Loucy (cell line): ENCODE measurements at regions not wholly inside any gene's neighbourhood (a gene's known extent, or its start where the extent isn't known, plus 50 kb on each side); places are given as distances from the start of the nearest gene placed in this dataset.

Experiments
- H2AFZ ChIP-seq: fragments of 200-600 bp; sonication (generic); 2 replicates; pipeline ENCODE4 v1.6.0; 2016; ENCODE audit warnings: antibody characterized with exemption, mild to moderate bottlenecking, low read length, moderate library complexity
- H3F3A ChIP-seq: fragments of 200-600 bp; 2 replicates; pipeline ENCODE4 v1.6.0; 2016; ENCODE audit warnings: antibody characterized with exemption, low read depth, mild to moderate bottlenecking
- H3K27me3 ChIP-seq: fragments of 200-600 bp; sonication (generic); 2 replicates; pipeline ENCODE4 v1.6.1; 2014; ENCODE audit warnings: low read length, mild to moderate bottlenecking; ENCODE audit not compliant: insufficient read depth, poor library complexity, severe bottlenecking
- H3K36me3 ChIP-seq: fragments of 200-600 bp; sonication (generic); 2 replicates; pipeline ENCODE4 v1.6.1; 2016; ENCODE audit warnings: low read length; ENCODE audit not compliant: insufficient read depth
- H3K4me1 ChIP-seq: fragments of 200-600 bp; sonication (generic); 2 replicates; pipeline ENCODE4 v1.5.1; 2014; ENCODE audit warnings: low read length, mild to moderate bottlenecking; ENCODE audit not compliant: insufficient read depth, poor library complexity, severe bottlenecking
- H3K4me2 ChIP-seq: fragments of 200-600 bp; sonication (generic); 2 replicates; pipeline ENCODE4 v1.6.0; 2014; ENCODE audit warnings: antibody characterized with exemption, low read length, low read depth, mild to moderate bottlenecking; ENCODE audit not compliant: poor library complexity, severe bottlenecking
- H3K4me3 ChIP-seq: fragments of 200-600 bp; sonication (generic); 2 replicates; pipeline ENCODE4 v1.5.1; 2014; ENCODE audit warnings: low read length, mild to moderate bottlenecking, mixed read lengths; ENCODE audit not compliant: poor library complexity, severe bottlenecking
- H3K79me2 ChIP-seq: fragments of 200-600 bp; sonication (generic); 2 replicates; pipeline ENCODE4 v1.6.1; 2014; ENCODE audit warnings: low read length; ENCODE audit not compliant: insufficient read depth
- H3K9ac ChIP-seq: fragments of 200-600 bp; sonication (generic); 2 replicates; pipeline ENCODE4 v1.6.0; 2014; ENCODE audit warnings: mild to moderate bottlenecking, low read depth, low read length, moderate library complexity; ENCODE audit not compliant: poor library complexity, severe bottlenecking
- H3K9me2 ChIP-seq: fragments of 200-600 bp; sonication (generic); replicated peaks from 2 replicates; pipeline ENCODE4 v1.6.1; 2016; ENCODE audit warnings: low read depth, low read length, mixed read lengths
- H3K9me3 ChIP-seq: fragments of 200-600 bp; sonication (generic); 2 replicates; pipeline ENCODE4 v1.6.1; 2014; ENCODE audit warnings: mild to moderate bottlenecking, antibody characterized with exemption, low read length, low read depth; ENCODE audit not compliant: insufficient read depth
- H4K20me1 ChIP-seq: fragments of 200-600 bp; sonication (generic); 2 replicates; pipeline ENCODE4 v1.6.0; 2014; ENCODE audit warnings: antibody characterized with exemption, low read length, mild to moderate bottlenecking; ENCODE audit not compliant: insufficient read depth, poor library complexity, severe bottlenecking
- CTCF ChIP-seq: fragments of 200-600 bp; sonication (generic); conservative IDR thresholded peaks from 2 replicates; pipeline ENCODE4 v1.5.1; 2014; ENCODE audit warnings: mild to moderate bottlenecking, antibody characterized with exemption, low read length
- EZH2phosphoT487 ChIP-seq: fragments of 200-600 bp; IDR thresholded peaks from 2 replicates; pipeline ENCODE4 v1.6.1; 2018; ENCODE audit warnings: antibody characterized with exemption, mild to moderate bottlenecking, moderate library complexity, borderline replicate concordance

GRCh38 chr5:156232251-156232869 is 94.6 kb upstream of the SGCD start:
- Histone ChIP-seq H3K9me3 (no peaks in the 10 kb centered on the region), H3K9ac (no peak overlapping the region), H3K27me3 (no peaks in the 10 kb centered on the region), H3K4me1 (no peaks in the 10 kb centered on the region), H3K4me3 (no peak overlapping the region), H4K20me1 (no peaks in the 10 kb centered on the region), H3K36me3 (no peaks in the 10 kb centered on the region), H3F3A (no peaks in the 10 kb centered on the region), H3K9me2 (no peaks in the 10 kb centered on the region), H3K79me2 (no peaks in the 10 kb centered on the region), H2AFZ (no peak overlapping the region), H3K4me2 (no peak overlapping the region)
- TF ChIP-seq CTCF (no peak), EZH2phosphoT487 (no peak)

- no peaks in the 10 kb centered on the region for H3K4me1 ChIP-seq
- H3K36me3 ChIP-seq = no peaks in the 10 kb centered on the region
- no peaks in the 10 kb centered on the region for H3K9me3 ChIP-seq
- no peaks in the 10 kb centered on the region for H3K9me2 ChIP-seq
- TF ChIP-seq CTCF (no peak), EZH2phosphoT487 (no peak)
- H2AFZ ChIP-seq = no peak overlapping the region
- no peaks in the 10 kb centered on the region for H4K20me1 ChIP-seq
- H3K4me2 ChIP-seq = no peak overlapping the region
- H3K9ac ChIP-seq = no peak overlapping the region
- H3F3A ChIP-seq = no peaks in the 10 kb centered on the region
- H3K79me2 ChIP-seq = no peaks in the 10 kb centered on the region
- no peaks in the 10 kb centered on the region for H3K27me3 ChIP-seq
- no peak overlapping the region for H3K4me3 ChIP-seq
These were observed 89.6 kb upstream of the SGCD start for GRCh38 chr5:156237361-156237760.

GRCh38 chr5:156239800-156240199 is 87.2 kb upstream of the SGCD start:
- Histone ChIP-seq H4K20me1 (no peaks in the 10 kb centered on the region), H3K9ac (no peak overlapping the region), H3K4me3 (no peak overlapping the region), H3K9me3 (no peaks in the 10 kb centered on the region), H3F3A (no peaks in the 10 kb centered on the region), H3K79me2 (no peaks in the 10 kb centered on the region), H3K4me1 (no peaks in the 10 kb centered on the region), H2AFZ (no peak overlapping the region), H3K27me3 (no peaks in the 10 kb centered on the region), H3K36me3 (no peaks in the 10 kb centered on the region), H3K9me2 (no peaks in the 10 kb centered on the region), H3K4me2 (no peak overlapping the region)
- TF ChIP-seq EZH2phosphoT487 (no peak), CTCF (no peak)
